HG02798 (cell line): ENCODE measurements at regions not wholly inside any gene's neighbourhood (a gene's known extent, or its start where the extent isn't known, plus 50 kb on each side); places are given as distances from the start of the nearest gene placed in this dataset.

ENCODE experiments used
- ATAC-seq: cut with Tn5 transposase; IDR thresholded peaks from one replicate; pipeline ENCODE4 v1.9.1; 2021; ENCODE audit warnings: mild to moderate bottlenecking; ENCODE audit not compliant: unreplicated experiment, poor library complexity

- no peak for ATAC-seq
These were observed 219.0 kb upstream of the NAV2 start for GRCh38 chr11:19493446-19494213.

GRCh38 chr11:19482319-19483100, 230.1 kb upstream of the NAV2 start:
- ATAC-seq: no peak

GRCh38 chr11:19480540-19480939, 232.1 kb upstream of the NAV2 start:
- ATAC-seq: no peak

GRCh38 chr11:19478891-19479290, 233.7 kb upstream of the NAV2 start:
- no peak for ATAC-seq

DNA sequence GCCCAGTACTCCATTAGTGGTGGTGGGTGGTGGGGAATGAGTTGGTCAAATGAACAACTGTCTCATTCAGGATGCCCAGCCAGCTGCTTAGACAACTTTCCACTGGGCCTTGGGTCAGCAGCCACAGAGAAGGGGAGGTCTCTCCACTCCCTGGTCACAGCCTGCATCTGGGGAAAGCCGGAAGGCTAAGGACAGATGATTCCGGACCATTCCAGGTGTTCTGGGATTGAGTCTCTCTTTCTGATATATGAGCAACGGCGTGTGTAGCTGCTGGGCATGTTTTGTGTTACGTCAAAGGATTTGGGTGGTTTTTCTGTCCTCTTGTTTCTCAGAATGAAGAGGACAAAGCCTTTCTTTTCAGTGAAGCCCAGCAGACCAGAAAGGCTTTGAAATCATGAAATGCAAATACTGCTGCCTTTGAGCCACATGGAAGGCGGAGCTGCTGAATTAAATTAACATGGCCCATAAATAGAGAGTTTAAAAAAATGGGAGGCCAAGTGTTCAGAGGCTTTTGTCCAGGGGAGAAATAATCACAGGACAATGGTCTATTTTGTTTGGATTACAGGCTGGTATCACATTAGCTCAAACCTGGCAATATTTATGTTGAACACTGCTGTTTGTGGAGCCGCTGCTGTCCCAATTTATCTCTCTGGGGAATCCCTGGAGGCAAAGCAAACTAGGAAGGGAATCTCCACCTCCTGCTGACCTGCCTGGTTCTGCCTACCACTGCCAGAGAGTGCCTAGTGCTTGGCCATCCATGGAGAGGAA, 234.4 kb upstream of the E2F8 start:
- ATAC-seq: peak; percentile 85

- ATAC-seq: no peak
These were observed 233.5 kb upstream of the E2F8 start for GRCh38 chr11:19474211-19474610.

GRCh38 chr11:19472679-19473078, 231.9 kb upstream of the E2F8 start:
- ATAC-seq: no peak

DNA sequence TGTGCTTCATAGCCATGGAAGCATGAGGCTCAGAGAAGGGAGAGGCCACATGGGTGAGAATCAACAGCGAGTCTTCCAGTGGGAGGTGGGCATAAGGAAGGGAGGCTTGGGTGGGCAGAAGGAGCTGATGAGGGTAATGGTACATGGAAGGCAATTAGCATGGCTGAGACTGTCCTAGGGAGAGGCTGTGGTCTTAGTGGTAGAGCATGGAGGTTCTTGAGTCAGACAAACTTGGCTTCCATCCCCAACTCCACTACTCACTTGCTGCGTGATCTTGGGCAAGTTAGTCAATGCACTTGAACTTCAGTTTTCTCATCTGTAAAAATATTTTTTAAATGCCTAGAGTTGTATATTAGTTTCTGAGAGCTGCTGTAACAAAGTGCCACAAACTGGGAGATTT, 227.2 kb upstream of the E2F8 start:
- ATAC-seq: no peak

DNA sequence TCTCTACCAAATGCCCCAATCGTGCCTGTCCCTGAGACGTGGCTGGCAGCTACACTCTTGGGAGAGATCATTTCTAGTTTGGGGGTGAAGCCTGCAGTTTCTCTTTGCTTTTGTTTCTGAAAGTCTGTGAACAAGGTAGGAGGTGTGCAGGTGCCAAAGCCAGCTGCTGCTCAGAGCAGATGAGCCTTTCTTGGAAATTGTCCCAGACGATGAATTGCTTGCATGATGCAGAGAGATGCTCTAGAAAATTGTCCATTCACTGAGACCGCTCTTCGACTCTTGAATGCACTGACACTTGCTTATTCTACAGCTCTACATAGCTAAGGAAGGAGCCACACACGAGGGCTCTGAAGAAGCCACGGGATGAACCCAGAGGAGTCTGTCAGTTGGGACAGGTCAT, 225.6 kb upstream of the E2F8 start:
- no peak for ATAC-seq

DNA sequence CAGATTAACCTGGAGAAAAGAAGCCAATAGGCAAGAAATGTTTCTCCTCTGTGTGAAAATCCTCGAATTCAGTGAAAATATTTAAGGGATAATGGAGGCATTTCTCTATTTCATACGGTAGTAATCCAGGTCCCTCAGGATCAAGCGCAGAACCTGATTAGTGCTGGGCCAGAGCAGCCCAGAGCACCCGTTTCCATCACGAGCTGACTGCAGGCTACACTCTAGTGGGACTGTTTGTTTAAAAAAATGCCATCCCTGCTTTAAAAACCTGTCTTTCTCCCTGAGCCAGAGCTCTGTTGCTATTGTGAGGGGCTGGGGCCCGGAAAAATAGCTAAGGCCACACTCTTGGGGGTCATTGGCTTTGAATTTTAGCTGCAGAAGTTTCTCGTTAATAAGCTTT, 223.2 kb upstream of the E2F8 start:
- ATAC-seq: no peak

GRCh38 chr11:19460718-19461405, 220.1 kb upstream of the E2F8 start:
- ATAC-seq: no peak

- no peak for ATAC-seq
These were observed 218.5 kb upstream of the E2F8 start for GRCh38 chr11:19459240-19459639.

DNA sequence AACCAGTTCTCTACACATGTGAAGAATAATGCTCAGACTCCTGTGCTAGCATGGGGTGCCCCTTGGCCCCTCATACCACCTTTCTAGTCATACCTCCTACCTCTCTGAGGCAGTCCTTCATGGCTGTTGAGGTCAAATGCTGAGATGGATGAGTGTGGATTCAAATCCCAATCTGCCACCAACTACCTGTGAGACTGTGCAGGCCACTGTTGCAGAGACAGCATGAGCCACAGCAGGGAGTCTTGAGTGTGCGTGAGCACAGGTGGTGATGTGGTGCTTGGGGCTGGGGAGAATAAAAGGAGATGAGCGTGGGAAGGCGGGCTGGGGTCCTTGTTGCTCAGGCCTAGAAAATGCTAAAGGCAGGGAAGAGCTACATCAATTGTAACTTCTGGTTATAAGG, 218.0 kb upstream of the E2F8 start:
- no peak for ATAC-seq

- no peak for ATAC-seq
These were observed 217.5 kb upstream of the E2F8 start for GRCh38 chr11:19458231-19458630.

- ATAC-seq: no peak
These were observed 215.0 kb upstream of the E2F8 start for GRCh38 chr11:19455731-19456130.

DNA sequence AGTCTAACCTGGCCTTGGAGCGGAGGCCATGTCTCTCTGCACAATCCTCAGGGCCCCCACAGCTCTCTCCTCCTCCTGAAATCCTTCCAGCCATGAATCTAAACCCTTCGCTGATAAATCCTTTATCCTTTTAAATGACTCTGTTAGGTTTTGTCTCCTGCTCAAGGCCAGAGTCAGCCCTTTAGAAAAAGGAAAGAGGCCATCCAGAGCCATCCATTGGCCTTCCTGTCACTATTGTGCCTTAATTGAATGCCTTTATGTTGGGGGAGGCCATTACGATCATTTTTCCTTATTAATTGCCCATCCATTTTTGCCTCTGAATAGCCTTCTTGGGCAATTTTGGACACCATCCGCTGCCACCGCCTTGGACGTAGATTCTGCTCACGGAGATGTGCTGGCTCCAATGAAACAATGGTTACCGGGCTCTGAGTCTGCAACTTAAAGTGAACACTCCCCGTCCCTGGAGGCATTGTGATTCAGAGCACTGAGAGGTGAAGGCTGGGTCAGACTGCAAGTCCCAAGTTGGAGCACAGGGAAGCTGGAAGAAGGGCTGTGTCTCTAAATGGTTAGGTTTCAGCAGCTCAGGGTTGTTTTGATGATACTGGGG, 213.0 kb upstream of the E2F8 start:
- no peak for ATAC-seq

- ATAC-seq: no peak
These were observed 210.9 kb upstream of the E2F8 start for GRCh38 chr11:19451609-19452008.

- no peak for ATAC-seq
These were observed 209.5 kb upstream of the E2F8 start for GRCh38 chr11:19450282-19450681.

DNA sequence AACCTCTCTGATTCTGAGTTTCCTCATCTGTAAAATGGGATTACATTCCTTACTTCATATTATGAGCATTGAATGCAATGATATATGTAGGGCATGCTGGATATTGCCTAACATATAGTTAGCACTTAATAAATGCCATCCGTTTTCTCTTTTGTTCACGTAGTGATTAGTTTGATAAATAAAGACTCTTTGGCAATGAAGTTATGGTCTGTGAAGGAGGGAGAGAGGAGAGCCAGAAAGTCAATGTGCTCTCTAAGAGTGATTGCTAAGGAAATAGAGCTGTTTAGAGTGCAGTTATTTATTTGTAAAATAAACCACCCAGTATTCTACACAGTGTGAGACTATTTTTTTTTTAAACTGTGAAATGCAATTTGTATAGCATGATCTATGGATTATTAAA, 207.9 kb upstream of the E2F8 start:
- no peak for ATAC-seq

- no peak for ATAC-seq
These were observed 206.4 kb upstream of the E2F8 start for GRCh38 chr11:19447150-19447566.
